HEK293 (cell line): ENCODE measurements at regions not wholly inside any gene's neighbourhood (a gene's known extent, or its start where the extent isn't known, plus 50 kb on each side); places are given as distances from the start of the nearest gene placed in this dataset.

Experiments used
- CTCF ChIA-PET: fragments of 350-600 bp; formaldehyde crosslinking; extraction: SDS; loops from one replicate; lab custom pipeline; 2021; ENCODE audit warnings: antibody characterized with exemption; lab: Yijun Ruan, JAX
- POLR2A ChIA-PET: fragments of 300-600 bp; formaldehyde crosslinking; extraction: SDS; loops from one replicate; lab custom pipeline; 2020; ENCODE audit warnings: antibody characterized with exemption, inconsistent platforms; lab: Yijun Ruan, JAX
- H3K27ac ChIP-seq: fragments of 200-500 bp; sonication (Bioruptor generic); 2 replicates; pipeline ENCODE4 v1.5.1; 2014; ENCODE audit warnings: low read depth, low read length, control low read depth, inconsistent platforms; ENCODE audit errors: extremely low read depth
- H3K36me3 ChIP-seq, 2 experiments: fragments of 200-500 bp in 1 of 2; sonication (Bioruptor generic) in 1 of 2; 1 replicate in 1 of 2; 2 replicates in 1 of 2; pipeline ENCODE4 v1.5.1; 2014 to 2017; ENCODE audit warnings: inconsistent platforms in 2 of 2, low read length in 2 of 2; ENCODE audit not compliant: control insufficient read depth in 2 of 2, insufficient read depth in 1 of 2
- H3K4me1 ChIP-seq: fragments of 200-500 bp; sonication (Bioruptor generic); 2 replicates; pipeline ENCODE4 v1.5.1; 2014; ENCODE audit warnings: mild to moderate bottlenecking, low read length, inconsistent platforms; ENCODE audit not compliant: control insufficient read depth, insufficient read depth
- H3K4me3 ChIP-seq: 2 replicates; pipeline ENCODE4 v1.5.1; 2011; ENCODE audit warnings: low read depth, mild to moderate bottlenecking, control low read depth, low read length, moderate library complexity
- H3K9me3 ChIP-seq: fragments of 200-500 bp; sonication (Bioruptor generic); 2 replicates; pipeline ENCODE4 v1.5.1; 2014; ENCODE audit warnings: low read depth, low read length, inconsistent platforms; ENCODE audit not compliant: control insufficient read depth, insufficient read depth
- GFI1B ChIP-seq: fragments of 450-650 bp; formaldehyde crosslinking; IDR thresholded peaks from 2 replicates; pipeline ENCODE4 v1.5.1; 2016; ENCODE audit warnings: missing biosample characterization, missing genetic modification characterization
- GLIS2 ChIP-seq: fragments of 450-650 bp; formaldehyde crosslinking; IDR thresholded peaks from 2 replicates; pipeline ENCODE4 v1.5.1; 2016; ENCODE audit warnings: missing biosample characterization, missing genetic modification characterization
- REPIN1 ChIP-seq: fragments of 450-650 bp; formaldehyde crosslinking; IDR thresholded peaks from 2 replicates; pipeline ENCODE4 v1.5.1; 2017; ENCODE audit warnings: missing biosample characterization, missing genetic modification characterization, low read depth
- SP7 ChIP-seq: fragments of 450-650 bp; formaldehyde crosslinking; IDR thresholded peaks from 2 replicates; pipeline ENCODE4 v1.5.1; 2016; ENCODE audit warnings: missing biosample characterization, missing genetic modification characterization
- ZBTB20 ChIP-seq: fragments of 450-650 bp; formaldehyde crosslinking; IDR thresholded peaks from 2 replicates; pipeline ENCODE4 v1.5.1; 2016; ENCODE audit warnings: missing biosample characterization, missing genetic modification characterization
- ZNF114 ChIP-seq: fragments of 450-650 bp; formaldehyde crosslinking; IDR thresholded peaks from 2 replicates; pipeline ENCODE4 v1.5.0; 2017; ENCODE audit warnings: missing biosample characterization, missing genetic modification characterization
- ZNF132 ChIP-seq: fragments of 450-650 bp; formaldehyde crosslinking; IDR thresholded peaks from 2 replicates; pipeline ENCODE4 v1.5.1; 2017; ENCODE audit warnings: missing biosample characterization, missing genetic modification characterization, borderline replicate concordance
- ZNF169 ChIP-seq: fragments of 450-650 bp; formaldehyde crosslinking; IDR thresholded peaks from 2 replicates; pipeline ENCODE4 v1.5.1; 2016; ENCODE audit warnings: missing biosample characterization, missing genetic modification characterization
- ZNF2 ChIP-seq: fragments of 450-650 bp; formaldehyde crosslinking; IDR thresholded peaks from 2 replicates; pipeline ENCODE4 v1.5.1; 2016; ENCODE audit warnings: missing biosample characterization, missing genetic modification characterization
- ZNF266 ChIP-seq: fragments of 450-650 bp; formaldehyde crosslinking; IDR thresholded peaks from 2 replicates; pipeline ENCODE4 v1.5.1; 2016; ENCODE audit warnings: missing biosample characterization, missing genetic modification characterization, low read depth
- ZNF274 ChIP-seq, 2 experiments: fragments of 200-500 bp in 1 of 2; fragments of 450-650 bp in 1 of 2; sonication (Bioruptor generic) in 1 of 2; formaldehyde crosslinking in 1 of 2; IDR thresholded peaks; 2 replicates each; pipeline versions ENCODE4 v1.5.1 to v1.6.1; 2014 to 2016; ENCODE audit warnings: borderline replicate concordance in 1 of 2, inconsistent platforms in 1 of 2, low read length in 1 of 2, missing biosample characterization in 1 of 2, missing genetic modification characterization in 1 of 2
- ZNF366 ChIP-seq: fragments of 450-650 bp; formaldehyde crosslinking; conservative IDR thresholded peaks from 2 replicates; pipeline ENCODE4 v1.5.1; 2016; ENCODE audit warnings: missing biosample characterization, missing genetic modification characterization
- ZNF426 ChIP-seq: fragments of 450-650 bp; formaldehyde crosslinking; IDR thresholded peaks from 2 replicates; pipeline ENCODE4 v1.5.1; 2017; ENCODE audit warnings: missing biosample characterization, missing genetic modification characterization, mild to moderate bottlenecking, inconsistent platforms, moderate library complexity
- ZNF473 ChIP-seq: fragments of 450-650 bp; formaldehyde crosslinking; IDR thresholded peaks from 2 replicates; pipeline ENCODE4 v1.5.1; 2017; ENCODE audit warnings: missing biosample characterization, missing genetic modification characterization
- ZNF561 ChIP-seq: fragments of 450-650 bp; IDR thresholded peaks from 2 replicates; pipeline ENCODE4 v1.5.1; 2018; ENCODE audit warnings: missing biosample characterization, missing genetic modification characterization, borderline replicate concordance
- ZNF596 ChIP-seq: fragments of 450-650 bp; IDR thresholded peaks from 2 replicates; pipeline ENCODE4 v1.5.0; 2018; ENCODE audit warnings: missing biosample characterization, mild to moderate bottlenecking, missing genetic modification characterization, moderate library complexity
- ZSCAN30 ChIP-seq: fragments of 450-650 bp; IDR thresholded peaks from 2 replicates; pipeline ENCODE4 v1.5.1; 2018; ENCODE audit warnings: missing biosample characterization, mild to moderate bottlenecking, missing genetic modification characterization, moderate library complexity
- TF ChIP-seq, protein P1 (sequence below): fragments of 450-650 bp; formaldehyde crosslinking; IDR thresholded peaks from 2 replicates; pipeline ENCODE4 v1.5.1; 2016; ENCODE audit warnings: missing biosample characterization, missing genetic modification characterization
- TF ChIP-seq, protein P2 (sequence below): fragments of 450-650 bp; formaldehyde crosslinking; IDR thresholded peaks from 2 replicates; pipeline ENCODE4 v1.5.1; 2016; ENCODE audit warnings: missing biosample characterization, missing genetic modification characterization
- TF ChIP-seq, protein P3 (sequence below): fragments of 450-650 bp; formaldehyde crosslinking; IDR thresholded peaks from 2 replicates; pipeline ENCODE4 v1.5.1; 2016; ENCODE audit warnings: missing biosample characterization, missing genetic modification characterization

DNA sequence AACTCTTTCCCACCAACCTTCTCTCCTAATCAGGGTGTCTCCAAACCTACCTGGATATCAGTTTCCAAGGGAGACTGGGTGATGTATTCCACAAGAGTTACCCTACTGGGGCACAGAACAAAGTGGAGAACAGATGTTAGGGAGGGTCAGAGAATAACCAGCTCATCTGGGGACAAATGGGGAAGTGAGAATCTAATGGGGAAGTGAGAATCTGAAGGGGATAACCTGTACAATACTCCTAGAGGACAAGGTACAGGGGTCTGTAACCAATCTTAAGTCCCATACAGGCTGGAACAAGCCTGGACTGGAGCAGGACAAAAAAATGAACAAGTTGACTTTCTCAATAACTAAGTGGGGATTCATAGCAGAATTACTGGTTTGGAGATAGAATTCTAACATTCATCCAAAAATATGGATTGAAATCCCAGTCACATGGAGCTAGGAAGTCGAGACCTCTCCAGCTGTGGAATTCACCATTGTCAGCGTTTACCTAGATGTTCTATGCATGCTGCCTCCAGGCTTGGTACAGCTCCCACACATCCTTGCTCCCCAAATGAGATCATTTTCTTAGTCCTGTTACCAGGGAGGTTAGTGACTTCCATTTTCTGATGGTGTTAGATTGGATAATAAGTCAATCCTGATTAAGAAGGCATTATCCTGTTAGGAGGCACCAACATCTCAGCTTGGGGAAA is 214.8 kb upstream of the MOCS1 start:
- H3K4me3 ChIP-seq, result no peak overlapping the region
- H3K36me3 ChIP-seq, result no peaks in the 10 kb centered on the region
- no peaks in the 10 kb centered on the region for H3K9me3 ChIP-seq
- ChIA-PET CTCF (interaction anchor here (0.7 to 1.4 kb wide), 2 partner anchors 12 to 256 kb away, joined by 3 read pairs; no protein-coding TSS in a partner anchor), POLR2A (interaction anchor here (0.6 kb wide), 1 partner anchor 1532 kb away, joined by 3 read pairs; no protein-coding TSS in a partner anchor)
- no peak for TF ChIP-seq ZNF2 (tag by site-specific recombination)
- TF ChIP-seq ZBTB20 (tag by site-specific recombination), result no peak
- TF ChIP-seq, protein P1, sequence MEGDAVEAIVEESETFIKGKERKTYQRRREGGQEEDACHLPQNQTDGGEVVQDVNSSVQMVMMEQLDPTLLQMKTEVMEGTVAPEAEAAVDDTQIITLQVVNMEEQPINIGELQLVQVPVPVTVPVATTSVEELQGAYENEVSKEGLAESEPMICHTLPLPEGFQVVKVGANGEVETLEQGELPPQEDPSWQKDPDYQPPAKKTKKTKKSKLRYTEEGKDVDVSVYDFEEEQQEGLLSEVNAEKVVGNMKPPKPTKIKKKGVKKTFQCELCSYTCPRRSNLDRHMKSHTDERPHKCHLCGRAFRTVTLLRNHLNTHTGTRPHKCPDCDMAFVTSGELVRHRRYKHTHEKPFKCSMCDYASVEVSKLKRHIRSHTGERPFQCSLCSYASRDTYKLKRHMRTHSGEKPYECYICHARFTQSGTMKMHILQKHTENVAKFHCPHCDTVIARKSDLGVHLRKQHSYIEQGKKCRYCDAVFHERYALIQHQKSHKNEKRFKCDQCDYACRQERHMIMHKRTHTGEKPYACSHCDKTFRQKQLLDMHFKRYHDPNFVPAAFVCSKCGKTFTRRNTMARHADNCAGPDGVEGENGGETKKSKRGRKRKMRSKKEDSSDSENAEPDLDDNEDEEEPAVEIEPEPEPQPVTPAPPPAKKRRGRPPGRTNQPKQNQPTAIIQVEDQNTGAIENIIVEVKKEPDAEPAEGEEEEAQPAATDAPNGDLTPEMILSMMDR (tag by site-specific recombination), result no peak
- no peak for TF ChIP-seq ZNF114
- no peak for TF ChIP-seq ZNF274 (IDR thresholded peaks at IDR 0.05; ENCODE audit: low read length)
- TF ChIP-seq ZNF274 (tag by site-specific recombination; IDR thresholded peaks at IDR 0.05; ENCODE audit: borderline replicate concordance), result no peak
- no peak for TF ChIP-seq SP7 (tag by site-specific recombination)
- no peak for TF ChIP-seq ZNF596
- no peak for TF ChIP-seq GLIS2 (tag by site-specific recombination)
- no peak for TF ChIP-seq ZNF561 (tag by site-specific recombination)
- no peak for TF ChIP-seq ZSCAN30
- TF ChIP-seq, protein P2, sequence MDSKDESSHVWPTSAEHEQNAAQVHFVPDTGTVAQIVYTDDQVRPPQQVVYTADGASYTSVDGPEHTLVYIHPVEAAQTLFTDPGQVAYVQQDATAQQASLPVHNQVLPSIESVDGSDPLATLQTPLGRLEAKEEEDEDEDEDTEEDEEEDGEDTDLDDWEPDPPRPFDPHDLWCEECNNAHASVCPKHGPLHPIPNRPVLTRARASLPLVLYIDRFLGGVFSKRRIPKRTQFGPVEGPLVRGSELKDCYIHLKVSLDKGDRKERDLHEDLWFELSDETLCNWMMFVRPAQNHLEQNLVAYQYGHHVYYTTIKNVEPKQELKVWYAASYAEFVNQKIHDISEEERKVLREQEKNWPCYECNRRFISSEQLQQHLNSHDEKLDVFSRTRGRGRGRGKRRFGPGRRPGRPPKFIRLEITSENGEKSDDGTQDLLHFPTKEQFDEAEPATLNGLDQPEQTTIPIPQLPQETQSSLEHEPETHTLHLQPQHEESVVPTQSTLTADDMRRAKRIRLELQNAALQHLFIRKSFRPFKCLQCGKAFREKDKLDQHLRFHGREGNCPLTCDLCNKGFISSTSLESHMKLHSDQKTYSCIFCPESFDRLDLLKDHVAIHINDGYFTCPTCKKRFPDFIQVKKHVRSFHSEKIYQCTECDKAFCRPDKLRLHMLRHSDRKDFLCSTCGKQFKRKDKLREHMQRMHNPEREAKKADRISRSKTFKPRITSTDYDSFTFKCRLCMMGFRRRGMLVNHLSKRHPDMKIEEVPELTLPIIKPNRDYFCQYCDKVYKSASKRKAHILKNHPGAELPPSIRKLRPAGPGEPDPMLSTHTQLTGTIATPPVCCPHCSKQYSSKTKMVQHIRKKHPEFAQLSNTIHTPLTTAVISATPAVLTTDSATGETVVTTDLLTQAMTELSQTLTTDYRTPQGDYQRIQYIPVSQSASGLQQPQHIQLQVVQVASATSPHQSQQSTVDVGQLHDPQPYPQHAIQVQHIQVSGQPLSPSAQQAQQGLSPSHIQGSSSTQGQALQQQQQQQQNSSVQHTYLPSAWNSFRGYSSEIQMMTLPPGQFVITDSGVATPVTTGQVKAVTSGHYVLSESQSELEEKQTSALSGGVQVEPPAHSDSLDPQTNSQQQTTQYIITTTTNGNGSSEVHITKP (tag by site-specific recombination), result no peak
- TF ChIP-seq REPIN1 (tag by site-specific recombination), result no peak
- no peak for TF ChIP-seq GFI1B
- no peaks in the 10 kb centered on the region for H3K4me1 ChIP-seq
- H3K27ac ChIP-seq, result no peak overlapping the region

- ChIA-PET POLR2A (no interaction called here), CTCF (no interaction called here)
- TF ChIP-seq ZNF266 (tag by site-specific recombination) (no peak), ZNF132 (tag by site-specific recombination) (no peak), ZNF473 (tag by site-specific recombination) (no peak)
These were observed 212.6 kb upstream of the MOCS1 start for GRCh38 chr6:40146902-40147301.

GRCh38 chr6:40139447-40139846 is 205.2 kb upstream of the MOCS1 start:
- H3K9me3 ChIP-seq, result no peaks in the 10 kb centered on the region
- no peaks in the 10 kb centered on the region for H3K36me3 ChIP-seq
- no peaks in the 10 kb centered on the region for H3K4me1 ChIP-seq
- no peak for TF ChIP-seq ZNF426 (tag by site-specific recombination)
- no peak for TF ChIP-seq ZNF366 (tag by site-specific recombination)
- TF ChIP-seq, protein P3, sequence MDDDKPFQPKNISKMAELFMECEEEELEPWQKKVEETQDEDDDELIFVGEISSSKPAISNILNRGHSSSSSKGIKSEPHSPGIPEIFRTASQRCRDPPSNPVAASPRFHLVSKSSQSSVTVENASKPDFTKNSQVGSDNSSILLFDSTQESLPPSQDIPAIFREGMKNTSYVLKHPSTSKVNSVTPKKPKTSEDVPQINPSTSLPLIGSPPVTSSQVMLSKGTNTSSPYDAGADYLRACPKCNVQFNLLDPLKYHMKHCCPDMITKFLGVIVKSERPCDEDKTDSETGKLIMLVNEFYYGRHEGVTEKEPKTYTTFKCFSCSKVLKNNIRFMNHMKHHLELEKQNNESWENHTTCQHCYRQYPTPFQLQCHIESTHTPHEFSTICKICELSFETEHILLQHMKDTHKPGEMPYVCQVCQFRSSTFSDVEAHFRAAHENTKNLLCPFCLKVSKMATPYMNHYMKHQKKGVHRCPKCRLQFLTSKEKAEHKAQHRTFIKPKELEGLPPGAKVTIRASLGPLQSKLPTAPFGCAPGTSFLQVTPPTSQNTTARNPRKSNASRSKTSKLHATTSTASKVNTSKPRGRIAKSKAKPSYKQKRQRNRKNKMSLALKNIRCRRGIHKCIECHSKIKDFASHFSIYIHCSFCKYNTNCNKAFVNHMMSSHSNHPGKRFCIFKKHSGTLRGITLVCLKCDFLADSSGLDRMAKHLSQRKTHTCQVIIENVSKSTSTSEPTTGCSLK, result no peak
- no peak for TF ChIP-seq ZNF169
- H3K27ac ChIP-seq, result no peak overlapping the region
- POLR2A ChIA-PET, result no interaction called here
- CTCF ChIA-PET, result no interaction called here
- no peak overlapping the region for H3K4me3 ChIP-seq

More at GRCh38 chr6:40146902-40147301, 212.6 kb upstream of the MOCS1 start:
- H3K36me3 ChIP-seq, result no peaks in the 10 kb centered on the region
- H3K4me1 ChIP-seq, result no peaks in the 10 kb centered on the region
- H3K4me3 ChIP-seq, result no peak overlapping the region
- no peak overlapping the region for H3K27ac ChIP-seq
- H3K9me3 ChIP-seq, result no peaks in the 10 kb centered on the region
